Activated CD8-positive, alpha-beta memory T cell treated with anti-CD3 and anti-CD28 coated beads, Interleukin-2, amount 50 U/mL, for 4 hours (primary cell): ENCODE measurements at regions not wholly inside any gene's neighbourhood (a gene's known extent, or its start where the extent isn't known, plus 50 kb on each side); places are given as distances from the start of the nearest gene placed in this dataset.
"Not testable (repeated sequence)": the region's sequence is repeated elsewhere in the genome, so short reads cannot be mapped to it uniquely, and the experiment has no call there.

ENCODE experiments used
- DNase-seq: peaks from one replicate; pipeline ENCODE4 v3.0.0-alpha.2; 2020

DNA sequence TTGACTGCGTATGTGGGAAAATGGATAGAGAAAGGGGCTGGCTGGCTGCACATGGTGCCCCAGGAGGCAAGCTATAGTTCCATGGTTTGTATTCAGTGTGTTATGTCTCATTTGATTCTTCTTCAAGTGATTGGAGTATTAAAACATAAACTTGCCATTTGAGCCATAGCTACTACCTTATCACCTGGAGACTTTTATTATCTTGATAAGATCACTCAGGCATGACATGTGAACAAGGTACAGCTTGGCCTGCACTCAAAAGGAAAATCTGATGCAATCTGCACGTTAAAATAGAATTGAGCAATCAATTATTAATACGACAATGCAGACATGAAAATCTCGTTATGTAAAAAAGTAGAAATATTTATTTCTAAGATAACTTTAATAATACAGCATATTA lies 116.9 kb downstream of the RND3 start:
- no peak for DNase-seq

DNA sequence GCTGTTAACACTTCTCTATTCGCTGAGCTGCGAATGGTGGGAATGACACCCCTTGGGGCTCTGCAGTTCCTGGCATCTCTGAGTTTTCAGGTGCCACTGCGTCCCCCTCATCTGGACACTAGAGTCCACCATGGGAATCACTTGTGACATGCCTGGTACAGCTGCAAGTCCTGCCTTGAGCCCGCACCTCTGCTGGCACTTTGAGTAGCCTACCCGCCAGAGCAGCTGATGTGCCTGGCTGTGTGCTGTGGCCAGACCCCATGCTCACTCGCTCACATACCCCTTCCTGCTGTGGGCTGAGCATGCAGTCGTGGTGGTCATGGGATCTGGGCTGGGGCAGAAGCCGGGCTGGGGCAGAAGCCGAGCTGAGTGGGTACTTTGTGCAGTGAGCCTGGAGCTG lies 117.6 kb downstream of the RND3 start:
- DNase-seq = no peak

DNA sequence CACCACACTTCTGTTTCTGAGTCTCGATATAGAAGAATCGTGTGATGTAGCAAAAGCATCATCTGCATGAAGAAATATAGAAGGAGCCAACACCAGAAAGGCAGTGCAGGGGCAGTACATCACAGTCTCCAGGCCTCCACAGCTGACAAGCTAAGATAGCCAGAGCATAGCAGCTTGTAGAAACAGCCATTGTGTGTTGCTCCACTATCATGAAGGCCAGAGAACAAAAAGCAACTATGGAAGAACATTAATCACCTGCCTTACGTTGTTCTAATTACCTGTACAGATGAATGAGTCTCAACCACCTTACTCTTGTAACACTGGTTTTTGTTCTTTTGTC lies 129.0 kb downstream of the RND3 start:
- no peak for DNase-seq

DNA sequence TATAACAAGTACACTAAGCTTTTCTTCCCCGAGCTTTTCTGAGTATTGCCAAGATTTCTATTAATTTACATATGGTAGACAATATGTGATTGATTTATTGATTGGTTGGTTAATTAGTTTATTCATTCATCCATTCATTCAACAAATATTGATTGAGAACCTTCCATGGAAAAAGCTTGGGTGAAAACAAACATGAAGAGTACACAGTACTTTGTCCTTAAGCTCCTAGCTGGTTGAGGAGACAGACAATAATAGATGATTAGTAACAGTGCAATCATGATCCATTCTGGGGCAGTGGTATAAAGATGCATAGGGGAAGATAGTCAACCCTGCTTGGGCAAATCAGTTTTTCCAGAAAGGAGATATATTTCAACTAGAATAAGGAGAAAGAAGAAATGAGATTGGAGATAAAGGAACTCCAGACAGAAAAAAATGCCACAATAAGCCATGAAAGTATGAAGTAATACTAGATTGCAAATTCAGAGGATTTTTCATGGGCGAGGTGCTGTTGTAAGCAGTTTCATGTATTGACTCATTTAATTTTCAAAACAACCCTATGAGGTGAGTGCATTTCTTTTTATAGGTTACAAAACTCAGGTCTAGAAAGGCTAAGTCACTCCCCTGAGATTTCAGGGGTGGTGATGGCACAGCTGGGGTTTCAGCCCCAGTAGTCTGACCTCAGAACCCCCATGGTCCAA lies 129.5 kb downstream of the RND3 start:
- DNase-seq = no peak

DNA sequence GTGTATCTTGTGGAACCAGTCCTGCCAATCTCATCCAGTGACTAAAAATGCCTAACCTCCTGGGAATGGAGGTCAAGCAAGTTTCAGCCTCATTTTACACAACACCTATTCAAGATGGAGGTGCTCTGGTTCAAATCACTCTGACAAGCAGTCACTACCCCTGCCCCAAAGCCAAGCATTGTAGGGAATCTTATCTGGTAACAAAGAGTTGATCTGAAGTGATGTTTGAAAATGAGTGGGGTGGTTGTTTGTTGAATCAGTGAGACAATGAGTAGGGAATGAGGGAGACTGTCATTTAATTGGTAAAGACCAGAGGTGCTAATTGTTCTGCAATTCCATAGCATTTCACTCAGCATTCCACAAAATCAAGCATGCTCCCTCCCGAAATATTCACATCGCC lies 132.0 kb downstream of the RND3 start:
- DNase-seq = no peak

DNA sequence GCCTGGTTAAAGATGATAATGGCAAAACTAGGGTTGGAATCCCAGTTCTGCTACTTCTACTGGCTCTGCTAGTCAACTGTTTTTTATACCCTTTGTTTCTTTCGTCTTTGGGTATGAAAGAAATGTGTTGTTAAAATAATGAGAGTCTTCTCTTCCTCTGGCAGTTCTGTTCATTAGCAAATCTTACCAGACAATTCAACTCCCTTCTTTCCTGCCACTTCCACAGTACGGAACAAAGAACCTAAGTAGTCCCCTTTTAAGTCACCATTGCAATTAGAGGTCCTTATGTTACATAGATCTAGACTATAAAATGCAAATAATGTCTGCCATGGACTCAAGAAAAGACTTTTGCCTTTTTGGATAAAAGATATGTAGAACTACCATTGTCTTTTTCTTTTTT lies 134.1 kb downstream of the RND3 start:
- DNase-seq = no peak

DNA sequence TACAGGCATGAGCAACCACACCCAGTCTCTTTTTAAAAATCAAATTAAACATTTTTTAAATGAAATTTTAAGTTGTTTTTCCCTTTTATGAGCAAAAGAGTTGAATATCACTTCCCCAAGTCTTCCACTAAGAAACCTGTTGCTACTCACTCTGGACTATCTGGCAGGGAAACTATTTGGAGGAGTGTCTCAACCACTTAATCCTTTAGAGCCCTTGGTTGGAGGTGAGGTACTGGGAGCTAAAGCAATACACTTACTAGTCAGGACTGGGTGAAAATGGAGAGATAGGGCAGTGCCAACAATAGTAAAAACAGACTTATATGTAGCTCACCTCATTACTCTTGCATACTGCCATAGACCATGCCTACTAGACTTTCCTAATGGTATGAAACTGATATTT lies 135.5 kb downstream of the RND3 start:
- DNase-seq = no peak

DNA sequence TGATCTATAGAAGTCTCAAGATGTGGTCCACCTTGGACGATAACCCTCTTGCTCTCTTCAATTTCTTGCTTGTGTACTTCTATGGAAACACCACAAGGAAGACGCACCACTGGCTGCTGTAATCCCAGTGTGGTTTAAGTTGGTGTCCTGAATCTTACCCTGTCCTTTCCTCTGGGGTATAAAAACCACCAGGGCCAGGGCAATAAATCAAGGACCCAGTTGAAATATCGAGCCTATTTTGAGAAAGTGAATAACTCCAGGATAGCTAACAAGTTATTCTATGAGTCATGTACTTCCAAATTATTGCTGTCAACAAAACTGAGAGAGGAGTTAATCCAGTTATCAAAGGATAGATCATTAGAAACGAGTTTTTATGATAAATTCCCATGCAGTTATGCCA lies 137.0 kb downstream of the RND3 start:
- no peak for DNase-seq

DNA sequence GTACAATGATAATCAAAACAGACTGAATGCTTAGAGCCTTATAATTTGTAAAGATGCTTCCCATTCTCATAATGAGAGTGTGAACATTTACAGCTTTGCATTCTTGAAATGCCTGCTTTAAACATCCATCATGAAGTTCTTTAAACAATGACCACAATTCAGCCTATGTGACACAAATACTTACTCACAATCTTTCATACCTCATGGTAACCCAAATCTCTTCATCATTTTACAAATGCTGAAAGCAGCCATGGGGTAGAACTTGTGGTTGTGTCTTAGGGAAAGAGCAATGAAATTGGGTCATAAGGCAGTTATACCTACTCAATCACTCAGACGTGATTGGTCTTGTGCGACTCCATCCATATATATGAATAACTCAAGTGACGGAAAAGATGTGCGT lies 140.7 kb downstream of the RND3 start:
- DNase-seq = no peak

DNA sequence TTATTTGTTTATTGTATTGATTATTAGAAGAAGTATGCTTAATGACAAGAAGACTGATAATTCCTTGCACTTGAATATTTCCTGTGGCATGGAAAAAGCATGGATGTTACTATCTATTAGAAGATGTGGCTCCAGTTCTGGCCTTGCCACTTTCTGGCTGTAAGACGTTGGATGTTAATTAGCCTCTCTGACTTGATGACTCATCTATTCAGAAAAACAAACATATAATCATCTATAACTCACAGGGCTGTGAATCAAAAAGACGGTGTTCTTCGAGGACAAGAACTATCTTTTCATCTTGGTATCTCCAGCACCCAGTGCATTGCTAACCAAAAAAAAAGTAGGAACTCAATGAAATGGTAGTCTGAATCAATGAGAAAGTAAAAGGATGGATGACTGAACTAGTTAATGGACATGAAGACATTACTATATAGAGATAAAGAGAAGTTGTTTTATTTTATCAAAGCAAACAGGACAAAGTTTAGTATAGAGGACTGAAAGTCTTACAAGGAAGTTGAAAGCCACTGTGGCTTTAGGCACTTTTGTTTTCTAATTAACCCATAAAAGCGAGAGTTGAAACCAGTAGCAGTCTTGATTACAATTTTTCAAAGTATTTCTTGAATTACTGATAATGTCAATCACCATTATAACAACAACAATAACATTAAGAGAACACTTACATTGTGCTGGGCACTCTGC lies 145.3 kb downstream of the RND3 start:
- DNase-seq = no peak

DNA sequence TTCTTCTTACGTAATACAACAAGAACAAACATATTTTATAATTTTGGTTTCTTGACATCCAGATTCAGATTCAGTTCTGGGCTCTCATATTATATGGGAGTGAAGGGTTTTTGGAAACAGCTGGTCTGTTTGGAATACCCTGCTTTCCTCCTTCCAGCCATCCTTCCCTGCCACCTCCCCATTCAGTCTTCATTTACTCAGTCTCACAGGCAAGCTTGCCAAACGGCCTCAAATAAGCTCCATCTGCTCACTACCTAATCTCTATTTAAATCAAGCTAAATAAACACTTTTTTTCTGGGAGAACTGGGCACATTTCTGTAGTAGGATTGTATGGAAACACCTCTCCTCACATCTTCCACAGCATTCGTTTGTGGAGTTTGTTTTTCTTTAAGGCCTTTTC lies 147.5 kb downstream of the RND3 start:
- no peak for DNase-seq

DNA sequence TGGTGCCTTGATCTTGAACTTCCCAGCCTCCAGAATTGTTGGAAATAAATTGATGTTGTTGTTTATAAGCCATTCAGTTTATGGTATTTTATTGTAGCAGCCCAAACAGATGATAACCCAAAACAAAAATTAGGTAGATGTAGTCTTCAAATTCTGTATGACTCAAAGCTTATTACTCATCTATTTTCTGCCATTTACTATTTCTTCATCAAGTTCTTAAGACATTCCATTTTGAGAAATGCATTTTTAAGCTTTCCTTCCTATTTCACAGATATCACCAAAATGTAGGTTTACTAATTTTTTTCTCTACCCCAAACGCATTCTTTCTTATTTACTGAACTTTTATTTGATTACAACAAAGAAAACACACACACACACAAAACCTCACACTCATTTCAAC lies 148.2 kb downstream of the RND3 start:
- DNase-seq = no peak

DNA sequence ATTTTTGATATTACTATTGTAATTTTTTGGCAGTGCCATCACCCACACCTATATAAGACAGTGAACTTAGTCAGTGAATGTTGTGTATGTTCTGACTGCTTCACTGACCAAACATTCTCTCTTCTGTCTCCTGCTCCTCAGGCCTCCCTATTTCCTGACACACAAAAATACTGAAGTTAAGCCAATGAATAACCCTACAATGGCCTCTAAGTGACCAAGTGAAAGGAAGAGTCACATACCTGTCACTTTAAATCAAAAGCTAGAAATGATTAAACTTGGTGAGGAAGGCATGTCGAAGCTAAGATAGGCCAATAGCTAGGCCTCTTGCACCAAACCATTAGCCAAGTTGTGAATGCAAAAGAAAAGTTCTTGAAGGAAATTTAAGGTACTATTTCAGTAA lies 151.9 kb downstream of the RND3 start:
- DNase-seq = no peak

DNA sequence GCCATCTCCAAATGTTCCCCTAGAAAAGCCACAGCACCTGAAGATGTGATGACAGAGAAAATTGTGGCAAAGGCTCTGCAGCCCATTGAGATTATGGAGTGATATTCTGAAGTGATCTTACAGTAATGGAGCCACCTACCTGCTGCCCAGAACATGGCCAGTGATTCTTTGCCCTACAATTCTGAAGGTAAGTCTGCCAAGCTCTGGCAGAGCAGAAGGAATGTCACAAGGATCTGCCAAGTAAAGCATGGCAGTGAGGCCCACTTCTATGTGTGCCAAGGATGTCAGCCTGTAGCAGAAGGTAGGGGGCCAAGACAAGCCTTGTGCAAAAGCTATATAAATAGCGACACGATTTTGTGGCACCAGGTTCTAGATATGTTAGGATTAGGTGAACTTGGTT lies 155.1 kb downstream of the RND3 start:
- DNase-seq = no peak

DNA sequence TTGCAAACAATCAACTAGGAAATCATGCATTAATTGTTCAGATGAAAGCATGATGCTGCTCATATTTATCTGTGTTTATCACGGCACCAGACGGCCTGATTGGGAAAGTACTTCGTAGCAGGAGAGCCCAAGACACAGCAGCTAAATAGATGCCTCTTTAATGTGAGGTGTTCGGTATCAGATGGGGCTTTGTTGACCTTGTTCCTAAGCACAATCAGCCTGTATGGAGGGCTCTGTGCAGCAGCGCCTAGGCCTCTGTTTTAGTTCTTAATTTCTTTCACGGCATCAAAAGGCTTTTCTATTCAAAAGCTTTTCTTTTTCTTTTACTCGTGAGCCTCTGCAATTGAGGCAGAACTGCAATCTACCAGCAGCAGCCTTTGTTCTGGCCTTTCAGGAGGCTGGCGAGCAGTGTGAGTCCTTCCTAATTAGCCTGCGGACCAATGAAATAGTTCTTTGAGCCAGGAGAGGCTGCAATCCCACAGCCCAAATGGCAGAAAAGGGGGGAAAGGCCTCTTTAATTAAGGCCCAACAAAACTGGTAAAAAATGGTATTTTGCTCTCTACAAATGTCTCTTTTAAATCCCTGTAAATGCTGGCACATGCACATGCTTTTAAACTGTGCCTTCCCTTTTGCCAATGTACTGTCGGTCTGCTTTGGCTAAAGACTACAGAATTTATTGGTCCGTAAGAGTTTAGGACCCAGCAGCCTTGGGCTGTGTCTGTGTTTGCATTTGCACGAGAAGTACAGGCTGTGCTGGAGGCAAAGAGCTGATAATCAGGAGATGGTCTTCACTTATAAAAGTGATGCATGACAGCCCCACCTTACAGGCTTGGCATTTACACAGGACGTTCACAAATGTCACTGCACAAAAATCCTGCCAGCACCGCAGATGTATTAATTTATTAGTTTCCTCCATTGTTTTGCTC lies 159.6 kb downstream of the RND3 start:
- no peak for DNase-seq

DNA sequence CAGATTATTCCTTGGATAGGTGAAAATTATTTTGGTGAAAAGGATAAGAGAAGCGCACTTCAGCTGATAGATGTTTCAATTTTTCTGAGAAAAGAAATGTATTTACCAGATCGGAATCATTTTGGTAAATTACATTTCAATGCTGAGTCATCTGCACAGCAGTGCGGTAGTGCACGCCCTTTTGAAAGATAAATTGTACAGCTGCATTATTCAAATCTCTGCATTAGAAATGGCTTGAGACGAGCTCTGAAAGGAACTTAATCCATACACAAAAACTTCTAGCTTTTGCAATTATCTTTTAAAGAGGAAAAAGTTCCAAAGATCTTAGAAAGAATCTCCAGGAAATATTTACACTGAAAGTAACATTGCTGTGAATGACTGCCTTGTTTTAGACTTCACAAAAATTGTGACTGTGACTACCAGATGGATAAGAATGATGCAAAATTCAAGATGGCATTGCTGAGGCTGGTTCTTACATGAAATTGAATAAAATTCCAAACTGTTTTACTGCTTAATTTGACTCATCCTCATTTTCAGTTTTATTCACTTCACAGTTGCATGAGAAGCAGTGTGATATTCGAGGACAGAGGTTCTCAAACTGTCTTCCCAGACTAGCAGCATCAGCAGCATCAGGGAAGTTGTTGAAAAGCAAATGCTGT lies 161.7 kb downstream of the RND3 start:
- DNase-seq = no peak

DNA sequence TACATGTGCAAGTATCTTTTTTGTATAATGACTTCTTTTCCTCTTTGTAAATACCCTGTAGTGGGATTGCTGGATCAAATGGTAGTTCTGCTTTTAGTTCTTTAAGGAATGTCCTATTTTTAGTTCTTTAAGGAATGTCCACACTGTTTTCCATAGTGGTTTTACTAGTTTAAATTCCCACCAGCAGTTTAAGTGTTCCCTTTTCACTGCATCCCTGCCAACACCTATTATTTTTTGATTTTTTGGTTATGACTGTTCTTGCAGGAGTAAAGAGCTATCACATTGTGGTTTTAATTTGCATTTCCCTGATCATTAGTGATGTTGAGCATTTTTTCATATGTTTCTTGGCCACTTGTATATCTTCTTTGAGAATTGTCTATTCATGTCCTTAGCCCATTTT lies 164.4 kb downstream of the RND3 start:
- not testable (repeated sequence) for DNase-seq

DNA sequence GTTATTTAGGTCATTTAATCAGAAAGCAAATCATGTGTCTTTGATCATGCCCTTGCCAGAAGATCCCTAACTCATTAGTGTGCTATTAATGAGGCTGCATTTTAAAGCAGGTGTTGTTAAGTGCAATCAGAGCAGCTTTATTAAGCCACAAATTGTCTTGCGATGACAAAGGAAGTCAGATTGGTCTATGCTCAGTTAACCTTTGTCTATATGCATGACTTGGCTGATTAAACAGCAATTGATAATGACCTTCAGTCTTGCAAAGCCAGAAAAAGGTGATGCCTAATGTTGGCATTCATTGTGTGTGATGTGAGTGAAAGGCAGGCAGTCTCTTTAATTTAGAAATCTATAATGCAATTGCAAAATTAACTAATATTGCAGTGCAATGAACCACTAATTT lies 166.9 kb downstream of the RND3 start:
- no peak for DNase-seq

DNA sequence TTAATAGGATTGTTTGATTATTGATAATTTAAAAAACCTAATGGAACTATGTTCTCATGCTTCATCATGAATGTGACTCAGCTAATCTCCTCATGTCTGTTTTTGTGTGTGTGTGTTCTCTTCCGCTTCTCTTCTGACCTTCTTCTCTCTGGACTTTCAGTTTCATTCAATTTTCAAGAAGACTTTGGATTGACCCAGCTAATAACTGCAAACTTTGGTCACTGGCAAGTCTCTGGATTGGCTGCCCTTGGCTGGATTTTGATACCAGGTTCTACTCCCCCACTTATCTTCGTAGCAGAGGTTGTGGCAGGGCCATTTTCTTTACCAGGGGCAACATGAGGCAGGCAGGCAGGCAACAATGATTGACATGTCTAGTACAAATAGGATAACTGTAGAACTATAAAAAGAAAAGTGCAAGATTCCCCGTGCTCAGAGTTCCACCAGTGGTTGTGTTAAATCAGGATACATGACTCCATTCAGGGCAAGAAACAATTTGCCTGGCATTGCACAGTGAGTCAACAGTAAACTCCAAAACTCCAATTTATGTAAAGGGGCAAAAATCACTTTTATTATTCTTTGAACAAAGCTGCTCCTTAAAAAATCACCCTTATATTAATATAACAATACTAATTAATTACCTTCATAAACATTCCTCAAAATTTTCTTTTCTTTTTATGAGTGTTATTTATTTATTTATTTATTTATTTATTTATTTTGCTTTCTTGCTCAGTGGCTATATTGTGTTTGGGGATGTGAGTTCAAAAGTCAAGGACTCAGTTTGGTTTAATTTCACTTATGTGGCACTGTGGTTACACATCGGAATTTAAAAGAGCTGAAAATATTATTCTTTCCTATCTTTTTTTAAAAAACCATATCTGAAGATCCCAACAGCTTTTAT lies 167.6 kb downstream of the RND3 start:
- DNase-seq = no peak

DNA sequence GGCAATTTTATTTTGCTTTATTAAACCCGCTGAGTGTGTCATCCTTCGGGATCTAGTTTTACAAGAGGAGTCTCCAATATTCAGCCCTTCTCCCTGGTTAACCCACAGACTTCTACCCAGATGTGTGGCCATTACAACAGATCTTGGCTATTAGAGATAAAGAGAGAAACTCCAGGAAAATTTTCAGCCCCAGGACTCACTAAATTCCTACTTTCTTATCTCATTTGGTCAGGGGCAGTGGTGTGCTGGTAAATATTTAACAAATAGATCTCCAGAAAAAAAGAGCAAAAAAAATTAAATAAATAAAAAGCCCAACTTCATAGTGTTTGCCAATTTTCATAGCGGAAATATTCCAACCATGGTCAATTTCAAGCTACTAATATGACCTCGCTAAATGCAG lies 168.4 kb downstream of the RND3 start:
- DNase-seq = no peak

DNA sequence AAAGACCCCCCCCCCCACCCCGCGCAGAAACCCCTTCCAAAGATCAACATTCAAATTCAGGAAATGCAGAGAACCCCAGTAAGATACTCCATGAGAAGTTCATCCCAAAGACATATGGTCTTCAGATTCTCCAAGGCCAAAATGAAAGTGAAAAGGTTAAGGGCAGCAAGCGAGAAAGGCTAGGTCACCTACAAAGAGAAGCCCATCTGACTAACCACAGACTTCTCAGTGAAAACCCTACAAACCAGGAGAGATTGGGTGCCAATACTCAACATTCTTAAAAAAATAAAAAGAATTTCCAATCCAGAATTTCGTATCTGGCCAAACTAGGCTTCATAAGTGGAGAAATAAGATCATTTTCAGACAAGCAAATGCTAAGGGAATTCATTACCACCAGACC lies 175.2 kb downstream of the RND3 start:
- DNase-seq = no peak

DNA sequence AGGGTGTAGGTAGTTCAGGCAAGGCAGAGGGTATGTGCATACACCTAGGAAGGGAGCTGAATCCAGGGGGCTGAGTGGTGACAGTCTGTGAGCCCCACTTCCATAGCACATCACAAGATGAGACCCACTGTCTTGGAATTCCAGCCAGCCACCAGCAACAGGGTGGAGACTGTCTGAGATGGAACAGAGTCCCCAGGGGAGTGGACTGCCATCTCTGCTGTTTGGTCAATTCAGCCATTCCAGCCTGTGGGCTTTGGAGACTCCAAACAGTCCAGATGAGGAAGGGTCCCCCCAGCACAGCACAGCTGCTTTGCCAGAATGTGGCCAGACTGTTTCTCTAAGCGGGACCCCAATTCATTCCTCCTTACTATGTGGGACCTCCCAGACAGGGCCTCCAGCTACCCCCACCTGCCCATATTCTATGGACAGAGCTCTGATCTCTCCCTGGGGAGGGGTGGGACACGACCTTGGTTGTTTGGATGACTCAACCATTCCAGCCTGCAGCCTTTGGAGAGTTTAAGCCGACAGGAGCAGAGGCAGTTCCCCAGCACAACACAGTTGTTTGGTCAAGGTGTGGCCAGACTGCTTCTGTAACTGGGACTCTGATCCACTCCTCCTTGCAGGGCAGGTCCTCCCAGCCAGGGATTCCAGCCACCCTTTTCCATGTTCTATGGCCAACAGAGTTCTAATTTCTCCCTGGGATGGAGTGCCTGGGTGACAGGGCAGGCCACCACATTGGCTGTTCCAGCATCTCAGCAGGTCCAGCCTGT lies 178.0 kb downstream of the RND3 start:
- no peak for DNase-seq
